GM23248 (cell line): ENCODE measurements at regions not wholly inside any gene's neighbourhood (a gene's known extent, or its start where the extent isn't known, plus 50 kb on each side); places are given as distances from the start of the nearest gene placed in this dataset.

Source experiments
- EZH2 ChIP-seq: fragments of 200-600 bp; sonication (generic); IDR thresholded peaks from 2 replicates; pipeline ENCODE4 v1.6.1; 2018; ENCODE audit warnings: antibody characterized with exemption, mild to moderate bottlenecking; ENCODE audit not compliant: insufficient read depth, poor library complexity, severe bottlenecking
- EZH2phosphoT487 ChIP-seq: fragments of 200-600 bp; sonication (generic); IDR thresholded peaks from 2 replicates; pipeline ENCODE4 v1.6.1; 2018; ENCODE audit warnings: antibody characterized with exemption, moderate library complexity, mild to moderate bottlenecking, low read depth; ENCODE audit not compliant: insufficient read depth

DNA sequence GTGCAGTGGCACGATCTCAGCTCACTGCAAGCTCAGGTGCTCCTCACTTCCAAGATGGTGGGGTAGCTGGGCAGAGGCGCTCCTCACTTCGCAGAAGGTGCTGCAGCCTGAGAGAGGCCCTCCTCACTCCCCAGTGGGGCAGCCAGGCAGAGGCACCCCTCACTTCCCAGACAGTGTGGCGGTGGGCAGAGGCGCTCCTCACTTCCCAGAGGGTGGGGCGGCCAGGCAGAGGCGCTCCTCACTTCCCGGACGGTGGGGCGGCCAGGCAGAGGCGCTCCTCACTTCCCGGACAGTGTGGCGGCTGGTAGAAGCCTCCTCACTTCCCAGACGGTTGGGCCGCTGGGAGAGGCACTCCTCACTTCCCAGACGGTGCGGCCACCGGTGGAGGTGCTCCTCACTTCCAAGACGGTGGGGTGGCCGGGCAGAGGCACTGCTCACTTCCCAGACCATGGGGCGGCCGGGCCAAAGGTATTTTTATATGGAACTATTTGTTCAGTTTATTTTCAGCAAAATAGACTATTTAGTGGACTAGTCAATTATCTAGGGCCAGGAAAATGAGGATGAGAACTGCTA is 57.7 kb upstream of the PPP1R9A start:
- TF ChIP-seq EZH2 (no peak), EZH2phosphoT487 (no peak)
